Keratinocyte (primary cell): ENCODE measurements at regions not wholly inside any gene's neighbourhood (a gene's known extent, or its start where the extent isn't known, plus 50 kb on each side); places are given as distances from the start of the nearest gene placed in this dataset.
A peak's percentile ranks its signal among the peaks of the same experiment; 100 is the strongest.

Experiments used
- DNase-seq: peaks from one replicate; pipeline ENCODE4 v3.0.0-alpha.2; 2011; ENCODE audit warnings: low read depth, missing footprints, low spot score
- FAIRE-seq: peaks from 2 replicates; lab custom pipeline; 2011; peaks lifted over from hg19 to GRCh38; lab: Jason Lieb, UNC
- H2AFZ ChIP-seq: 2 replicates; pipeline ENCODE4 v1.6.0; 2012; ENCODE audit warnings: low read length, control low read depth, inconsistent platforms; ENCODE audit not compliant: control insufficient read depth
- H3K27ac ChIP-seq: 2 replicates; pipeline ENCODE4 v1.5.1; 2011; ENCODE audit warnings: low read length; ENCODE audit not compliant: control insufficient read depth, insufficient read depth
- H3K27me3 ChIP-seq: 3 replicates; pipeline ENCODE4 v1.6.0; 2011; ENCODE audit warnings: low read length; ENCODE audit not compliant: control insufficient read depth, insufficient read depth; ENCODE audit errors: extremely low read depth
- H3K36me3 ChIP-seq, 2 experiments: 2 replicates in 1 of 2; 3 replicates in 1 of 2; pipeline ENCODE4 v1.5.1; 2011; ENCODE audit warnings: low read length in 2 of 2, mild to moderate bottlenecking in 1 of 2; ENCODE audit not compliant: control insufficient read depth in 2 of 2, insufficient read depth in 2 of 2; ENCODE audit errors: extremely low read depth in 1 of 2
- H3K4me1 ChIP-seq: 3 replicates; pipeline ENCODE4 v1.5.1; 2011; ENCODE audit warnings: low read length; ENCODE audit not compliant: control insufficient read depth, insufficient read depth; ENCODE audit errors: extremely low read depth
- H3K4me2 ChIP-seq: 3 replicates; pipeline ENCODE4 v1.6.0; 2011; ENCODE audit warnings: low read depth, low read length; ENCODE audit not compliant: control insufficient read depth, insufficient read depth; ENCODE audit errors: extremely low read depth
- H3K4me3 ChIP-seq, 3 experiments: fragments of 200-600 bp in 1 of 3; sonication (generic) in 1 of 3; 2 replicates in 2 of 3; 3 replicates in 1 of 3; pipeline ENCODE4 v1.5.1; 2011 to 2016; ENCODE audit warnings: low read length in 3 of 3, mild to moderate bottlenecking in 3 of 3, control low read depth in 2 of 3, inconsistent platforms in 1 of 3, low read depth in 1 of 3, mixed read lengths in 1 of 3, mixed run types in 1 of 3, moderate library complexity in 1 of 3; ENCODE audit not compliant: control insufficient read depth in 2 of 3, insufficient read depth in 2 of 3; ENCODE audit errors: extremely low read depth in 1 of 3
- H3K79me2 ChIP-seq: 2 replicates; pipeline ENCODE4 v1.6.0; 2012; ENCODE audit warnings: low read length; ENCODE audit not compliant: control insufficient read depth, insufficient read depth
- H3K9ac ChIP-seq: 3 replicates; pipeline ENCODE4 v1.6.0; 2011; ENCODE audit warnings: low read length; ENCODE audit not compliant: control insufficient read depth, insufficient read depth; ENCODE audit errors: extremely low read depth
- H3K9me1 ChIP-seq: 3 replicates; pipeline ENCODE4 v1.6.0; 2011; ENCODE audit warnings: low read length; ENCODE audit not compliant: control insufficient read depth, insufficient read depth; ENCODE audit errors: extremely low read depth
- H3K9me3 ChIP-seq: 2 replicates; pipeline ENCODE4 v1.5.1; 2012; ENCODE audit warnings: low read depth, low read length; ENCODE audit not compliant: control insufficient read depth
- H4K20me1 ChIP-seq: 3 replicates; pipeline ENCODE4 v1.6.0; 2011; ENCODE audit warnings: low read length; ENCODE audit not compliant: control insufficient read depth, insufficient read depth; ENCODE audit errors: extremely low read depth
- EZH2 ChIP-seq: IDR thresholded peaks from one replicate; pipeline ENCODE4 v1.6.1; 2012; ENCODE audit warnings: inconsistent platforms, mild to moderate bottlenecking, low read length, moderate library complexity
- dilution Hi-C: fragments of 300-500 bp; cut with MboI; formaldehyde crosslinking; loops from one replicate; pipeline ENCODE4 v1.7.0; 2020; ENCODE audit warnings: low sequenced_read_pairs; ENCODE audit not compliant: extremely low pct_ligation_motif_present
- TF ChIP-seq, protein P1 (sequence below), 3 experiments: IDR thresholded peaks in 1 of 3; conservative IDR thresholded peaks in 1 of 3; optimal IDR thresholded peaks in 1 of 3; 2 replicates in 2 of 3; 3 replicates in 1 of 3; pipeline versions ENCODE3 to v1.5.1; 2011; ENCODE audit warnings: low read length in 3 of 3, mild to moderate bottlenecking in 3 of 3, moderate library complexity in 2 of 3, control low read depth in 1 of 3, inconsistent platforms in 1 of 3; ENCODE audit not compliant: insufficient read depth in 2 of 3; ENCODE audit errors: extremely low read depth in 1 of 3

DNA sequence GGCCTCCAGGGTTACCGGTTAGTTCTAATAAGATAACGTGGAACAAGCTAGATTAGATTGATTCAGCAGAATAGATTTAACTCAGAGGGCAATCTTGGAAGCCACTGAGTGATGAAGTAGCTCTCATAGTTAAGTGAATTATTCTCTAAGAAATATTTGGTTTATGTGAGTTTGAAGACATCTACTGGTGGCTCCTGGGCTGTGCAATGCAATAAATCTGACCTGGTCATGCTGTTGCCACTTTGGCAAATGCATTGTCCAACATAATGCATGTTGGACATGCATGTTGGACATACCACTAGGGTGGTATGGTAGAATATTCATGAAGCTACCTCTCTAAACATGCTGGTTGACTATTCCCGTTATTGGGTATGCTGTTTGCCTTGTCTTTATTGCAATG is 493.7 kb upstream of the VRK2 start:
- DNase-seq (no peak), FAIRE-seq (no peak)
- Histone ChIP-seq H4K20me1 (no peaks in the 10 kb centered on the region), H3K79me2 (no peaks in the 10 kb centered on the region), H3K27me3 (no peaks in the 10 kb centered on the region), H3K4me3 (no peak overlapping the region), H3K9me3 (no peaks in the 10 kb centered on the region), H3K4me1 (no peaks in the 10 kb centered on the region), H3K36me3 (no peaks in the 10 kb centered on the region), H2AFZ (no peak overlapping the region), H3K9me1 (no peaks in the 10 kb centered on the region), H3K9ac (no peak overlapping the region), H3K4me2 (no peak overlapping the region), H3K27ac (no peak overlapping the region)
- dilution Hi-C loops = no loop called here
- TF ChIP-seq EZH2 = no peak
- TF ChIP-seq, protein P1, sequence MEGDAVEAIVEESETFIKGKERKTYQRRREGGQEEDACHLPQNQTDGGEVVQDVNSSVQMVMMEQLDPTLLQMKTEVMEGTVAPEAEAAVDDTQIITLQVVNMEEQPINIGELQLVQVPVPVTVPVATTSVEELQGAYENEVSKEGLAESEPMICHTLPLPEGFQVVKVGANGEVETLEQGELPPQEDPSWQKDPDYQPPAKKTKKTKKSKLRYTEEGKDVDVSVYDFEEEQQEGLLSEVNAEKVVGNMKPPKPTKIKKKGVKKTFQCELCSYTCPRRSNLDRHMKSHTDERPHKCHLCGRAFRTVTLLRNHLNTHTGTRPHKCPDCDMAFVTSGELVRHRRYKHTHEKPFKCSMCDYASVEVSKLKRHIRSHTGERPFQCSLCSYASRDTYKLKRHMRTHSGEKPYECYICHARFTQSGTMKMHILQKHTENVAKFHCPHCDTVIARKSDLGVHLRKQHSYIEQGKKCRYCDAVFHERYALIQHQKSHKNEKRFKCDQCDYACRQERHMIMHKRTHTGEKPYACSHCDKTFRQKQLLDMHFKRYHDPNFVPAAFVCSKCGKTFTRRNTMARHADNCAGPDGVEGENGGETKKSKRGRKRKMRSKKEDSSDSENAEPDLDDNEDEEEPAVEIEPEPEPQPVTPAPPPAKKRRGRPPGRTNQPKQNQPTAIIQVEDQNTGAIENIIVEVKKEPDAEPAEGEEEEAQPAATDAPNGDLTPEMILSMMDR (optimal IDR thresholded peaks at IDR 0.05 in 1 of 3, IDR thresholded peaks at IDR 0.05 in 1 of 3, conservative IDR thresholded peaks at IDR 0.05 in 1 of 3; ENCODE audit: extremely low read depth in 1 of 3, insufficient read depth in 2 of 3, low read length in 3 of 3) = peak in 1 of 3 experiments; percentile 11

DNA sequence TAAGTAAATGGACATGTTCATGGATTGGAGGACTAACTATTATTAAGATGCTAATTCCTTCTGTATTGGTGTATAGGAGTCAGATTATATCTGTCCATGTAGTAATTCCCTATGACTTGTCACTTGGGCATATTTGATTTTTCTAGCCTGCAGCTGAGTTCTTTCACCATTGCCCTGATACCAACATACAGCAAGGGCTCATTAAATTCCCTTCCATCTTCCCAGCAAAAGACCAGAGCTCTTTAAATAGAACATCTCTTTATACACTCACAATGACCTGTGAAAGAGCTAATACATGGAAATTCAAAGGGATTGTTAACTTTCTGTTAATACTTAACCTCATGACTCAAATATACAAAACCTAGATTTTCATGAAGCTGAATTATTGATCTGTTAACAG is 492.3 kb upstream of the VRK2 start:
- TF ChIP-seq EZH2 = no peak
- TF ChIP-seq, protein P1 (optimal IDR thresholded peaks at IDR 0.05 in 1 of 3, IDR thresholded peaks at IDR 0.05 in 1 of 3, conservative IDR thresholded peaks at IDR 0.05 in 1 of 3; ENCODE audit: extremely low read depth in 1 of 3, insufficient read depth in 2 of 3, low read length in 3 of 3) = no peak
- no peak overlapping the region for H3K27ac ChIP-seq
- H3K79me2 ChIP-seq = no peaks in the 10 kb centered on the region
- no peak overlapping the region for H3K4me2 ChIP-seq
- H3K9ac ChIP-seq = no peak overlapping the region
- no peaks in the 10 kb centered on the region for H3K27me3 ChIP-seq
- no peak overlapping the region for H3K4me3 ChIP-seq
- H2AFZ ChIP-seq = no peak overlapping the region
- no peak for FAIRE-seq
- H3K9me1 ChIP-seq = no peaks in the 10 kb centered on the region
- H4K20me1 ChIP-seq = no peaks in the 10 kb centered on the region
- no peak for DNase-seq
- H3K4me1 ChIP-seq = no peaks in the 10 kb centered on the region
- dilution Hi-C loops = no loop called here
- H3K9me3 ChIP-seq = no peaks in the 10 kb centered on the region
- no peaks in the 10 kb centered on the region for H3K36me3 ChIP-seq
